KBM-7 (cell line): ENCODE measurements at regions not wholly inside any gene's neighbourhood (a gene's known extent, or its start where the extent isn't known, plus 50 kb on each side); places are given as distances from the start of the nearest gene placed in this dataset.

Source experiments
- DNase-seq: peaks from one replicate; pipeline ENCODE4 v3.0.0-alpha.2; 2015
- in situ Hi-C: fragments of 300-500 bp; cut with MboI; formaldehyde crosslinking; loops from 2 replicates; pipeline ENCODE4 v1.14.3; 2020; ENCODE audit warnings: low sequenced_read_pairs, low pct_unique_long_range_greater_than_20kb, mixed read lengths

DNA sequence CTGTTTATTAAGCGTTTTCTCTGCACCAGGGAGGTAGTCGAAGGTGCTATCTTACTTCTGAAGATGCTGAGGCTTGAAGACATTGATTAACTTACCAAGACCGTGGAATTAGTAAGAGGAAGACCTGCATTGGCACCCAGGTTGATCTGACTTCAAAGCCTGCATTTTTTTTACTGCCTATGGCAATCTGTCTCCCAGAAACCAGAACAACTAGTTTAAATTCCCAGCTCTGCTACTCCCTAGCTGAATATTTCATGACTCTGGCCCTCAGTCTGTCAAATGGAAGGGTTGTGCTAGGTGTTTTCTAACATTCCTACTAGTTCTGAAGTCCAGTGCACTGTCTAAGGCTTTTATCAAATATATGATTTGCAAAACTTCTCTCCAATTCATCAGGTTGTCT lies 52.0 kb upstream of the GRAMD1B start:
- DNase-seq, result no peak
- in situ Hi-C loops, result no loop called here

DNA sequence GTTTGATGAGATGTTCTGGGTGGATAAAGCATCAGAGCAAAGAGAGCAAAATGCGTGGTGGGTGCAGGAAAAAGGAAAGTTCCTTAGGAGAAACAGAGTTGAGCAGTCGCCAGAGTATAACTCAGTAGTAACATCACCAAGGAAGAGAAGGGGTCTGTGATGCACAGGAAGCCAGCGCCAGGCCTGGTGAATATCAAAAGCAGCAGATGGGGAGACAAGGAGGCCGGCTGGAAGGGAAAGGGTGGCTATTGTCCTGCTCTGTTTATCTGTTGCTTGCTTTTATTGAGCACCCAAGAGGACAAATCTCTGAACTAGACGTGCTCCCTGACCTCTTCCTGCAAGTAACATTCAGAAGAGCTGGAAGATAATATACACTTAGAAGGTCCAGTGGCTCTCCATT lies 52.7 kb upstream of the GRAMD1B start:
- in situ Hi-C loops, result no loop called here
- DNase-seq, result no peak

DNA sequence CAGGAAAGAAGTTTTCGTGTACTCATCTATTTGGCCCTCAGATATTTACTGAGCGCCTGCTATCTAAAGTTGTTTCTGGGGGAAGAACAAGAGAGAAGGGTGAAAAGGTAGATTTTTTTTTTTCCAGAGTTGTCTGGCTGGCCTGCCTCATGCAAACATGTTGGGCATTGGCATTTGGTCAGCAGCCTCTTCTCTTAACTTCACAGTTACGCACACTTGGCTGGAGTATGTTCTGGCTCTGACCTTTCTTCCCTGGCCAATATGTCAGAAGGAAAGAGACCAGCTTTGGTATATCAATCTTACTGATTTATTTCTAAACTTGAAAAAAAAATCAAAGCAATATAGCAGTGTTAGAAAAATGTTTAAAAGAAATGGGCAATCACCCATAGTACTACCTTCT lies 54.2 kb upstream of the GRAMD1B start:
- in situ Hi-C loops, result no loop called here

DNA sequence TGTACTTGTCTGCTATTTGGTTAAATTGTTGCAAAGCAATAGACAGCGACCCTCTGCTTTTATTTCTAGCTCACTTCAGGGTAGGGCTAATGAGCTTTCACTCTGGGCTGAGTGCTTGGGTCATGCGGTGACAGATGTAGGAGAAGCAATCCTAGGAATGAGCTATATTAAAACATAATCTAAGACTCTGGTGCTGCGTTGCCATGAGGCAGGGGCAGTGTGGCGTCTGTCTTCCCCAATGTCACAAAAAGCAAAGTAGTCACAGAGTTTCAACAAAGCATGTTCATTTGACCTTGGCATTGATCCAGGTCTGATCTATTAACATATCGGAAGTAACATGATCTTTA lies 55.5 kb upstream of the GRAMD1B start:
- in situ Hi-C loops, result no loop called here
- no peak for DNase-seq

More for the DNA sequence above, 54.2 kb upstream of the GRAMD1B start:
- no peak for DNase-seq

DNA sequence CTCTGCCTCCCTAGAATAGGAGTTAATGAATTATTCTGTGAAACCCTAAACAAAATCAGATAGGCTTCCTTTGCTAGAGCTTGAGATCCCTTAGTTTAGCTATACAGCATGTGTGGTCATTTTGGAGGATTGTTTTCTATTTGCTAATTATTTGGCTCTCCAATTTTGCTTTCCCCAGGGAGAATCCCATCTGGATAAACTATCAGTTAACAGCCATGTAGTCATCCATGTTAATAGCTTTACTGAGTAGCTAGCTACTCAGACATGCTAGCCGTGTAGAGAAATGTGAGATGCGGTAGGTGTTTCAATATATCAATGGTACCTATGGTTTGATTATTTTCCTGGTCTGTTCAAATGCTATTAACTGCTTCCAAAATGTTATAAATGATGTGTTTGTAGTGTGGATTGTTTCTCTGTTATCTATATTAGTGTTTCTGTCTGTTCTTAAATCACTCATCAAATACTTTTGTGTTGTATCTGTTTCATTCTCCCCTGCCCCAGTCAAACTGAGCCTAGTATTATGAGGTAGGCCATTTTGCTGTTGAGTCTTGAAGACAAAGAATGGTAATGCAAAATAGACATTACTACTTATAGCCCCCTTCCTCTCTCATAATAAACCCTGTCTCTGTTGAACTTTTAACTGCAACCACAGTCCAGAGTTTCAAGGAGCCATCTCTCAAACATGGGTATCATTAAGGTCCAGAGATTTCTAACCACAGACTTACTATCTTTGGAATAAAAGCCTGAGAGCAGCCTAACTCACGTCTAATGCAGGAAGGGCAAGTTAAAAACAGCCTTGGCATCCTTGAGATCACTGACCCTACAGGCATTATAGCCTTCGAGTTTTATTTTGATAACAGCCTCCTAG lies 56.1 kb upstream of the GRAMD1B start:
- no peak for DNase-seq
- in situ Hi-C loops, result no loop called here

DNA sequence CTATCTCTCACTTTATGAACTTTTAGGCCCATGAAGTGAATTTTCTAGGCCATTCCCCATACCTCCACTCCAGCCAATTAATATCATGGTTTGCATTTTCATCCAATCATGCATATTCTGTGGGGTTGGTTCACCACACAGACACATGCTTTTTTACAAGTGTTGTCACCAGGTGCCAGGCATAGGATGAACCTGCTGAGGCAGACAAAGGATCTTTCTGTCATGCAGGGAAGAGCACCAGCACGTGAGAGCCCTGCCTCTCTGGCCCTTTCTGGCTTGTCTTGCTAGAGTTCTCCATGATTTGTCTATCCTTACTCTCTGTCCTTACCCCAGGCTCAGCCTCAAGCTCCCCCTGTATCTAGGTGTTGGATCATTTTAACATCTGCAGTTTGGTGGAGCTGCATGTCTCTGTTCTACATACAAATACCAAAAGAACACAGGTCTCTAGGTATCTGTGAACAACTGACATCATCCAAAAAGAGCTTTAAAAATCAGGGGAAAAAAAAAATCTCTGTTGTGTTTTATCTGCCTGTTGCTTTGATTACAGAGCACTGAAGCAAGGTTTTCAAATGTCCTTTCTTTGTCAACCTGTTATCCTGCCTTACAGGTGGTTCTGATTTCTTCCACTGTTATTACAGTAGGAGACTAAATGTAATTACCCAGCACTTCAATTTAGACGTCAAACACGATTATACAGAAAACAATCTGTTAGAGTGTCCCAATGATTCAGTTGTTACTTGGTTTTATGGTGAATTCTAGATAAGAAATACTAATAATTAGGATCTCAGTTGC lies 58.4 kb upstream of the GRAMD1B start:
- in situ Hi-C loops, result no loop called here
- DNase-seq, result no peak

DNA sequence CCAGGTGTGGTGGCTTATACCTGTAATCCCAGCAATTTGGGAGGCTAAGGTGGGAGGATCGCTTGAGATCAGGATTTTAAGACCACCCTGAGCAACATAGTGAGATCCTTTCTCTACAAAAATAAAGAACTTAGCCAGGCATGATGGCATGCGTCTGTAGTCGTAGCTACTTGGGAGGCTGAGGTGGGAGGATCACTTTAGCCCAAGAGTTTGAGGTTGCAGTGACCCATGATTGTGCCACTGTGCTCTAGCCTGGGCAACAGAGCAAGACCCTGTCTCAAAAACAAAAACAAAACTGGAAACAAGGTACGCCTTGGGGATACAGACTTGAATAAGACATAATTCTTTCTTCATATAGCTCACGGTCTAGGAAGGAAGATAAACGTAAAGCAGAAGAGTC lies 63.1 kb upstream of the GRAMD1B start:
- in situ Hi-C loops, result no loop called here
- no peak for DNase-seq

DNA sequence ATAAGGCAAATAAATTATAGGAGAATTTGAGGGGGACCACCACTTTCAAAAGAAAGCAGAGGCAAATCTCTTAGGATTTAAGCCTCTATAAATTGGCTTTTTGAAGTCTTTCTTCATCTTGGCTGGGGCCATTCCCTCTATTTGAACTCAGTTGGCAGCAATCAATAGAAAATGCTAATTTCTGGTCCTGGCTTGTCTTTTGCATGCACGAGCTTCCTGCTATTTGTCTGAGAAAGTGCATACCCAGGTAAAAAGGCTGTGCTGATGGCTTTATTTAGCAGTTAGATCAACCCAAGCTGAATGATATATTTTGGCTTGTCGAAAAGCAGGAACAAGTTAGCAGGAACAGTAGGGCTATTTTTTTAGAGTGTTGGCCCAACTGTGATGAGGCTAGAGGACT lies 64.1 kb upstream of the GRAMD1B start:
- DNase-seq, result no peak
- in situ Hi-C loops, result no loop called here

DNA sequence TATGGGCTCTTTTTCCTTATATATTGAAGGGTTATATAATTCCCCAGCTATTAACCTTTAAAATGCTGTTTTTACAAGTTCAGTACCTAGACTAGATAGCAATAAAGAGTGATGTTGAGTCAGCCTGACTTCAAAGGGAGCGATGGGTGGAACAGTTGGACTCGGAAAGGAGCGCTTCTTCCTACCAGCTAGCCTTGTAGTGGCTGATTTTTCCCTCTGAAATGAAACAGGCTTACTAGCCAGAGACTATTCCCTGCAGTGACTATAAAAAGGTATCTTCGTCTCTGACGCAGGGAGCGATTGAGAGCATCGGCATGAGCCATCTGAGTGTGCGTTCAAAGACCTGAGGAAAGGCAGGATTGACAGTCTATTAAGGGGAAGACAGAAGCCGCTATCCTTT lies 66.0 kb upstream of the GRAMD1B start:
- in situ Hi-C loops, result no loop called here
- no peak for DNase-seq

DNA sequence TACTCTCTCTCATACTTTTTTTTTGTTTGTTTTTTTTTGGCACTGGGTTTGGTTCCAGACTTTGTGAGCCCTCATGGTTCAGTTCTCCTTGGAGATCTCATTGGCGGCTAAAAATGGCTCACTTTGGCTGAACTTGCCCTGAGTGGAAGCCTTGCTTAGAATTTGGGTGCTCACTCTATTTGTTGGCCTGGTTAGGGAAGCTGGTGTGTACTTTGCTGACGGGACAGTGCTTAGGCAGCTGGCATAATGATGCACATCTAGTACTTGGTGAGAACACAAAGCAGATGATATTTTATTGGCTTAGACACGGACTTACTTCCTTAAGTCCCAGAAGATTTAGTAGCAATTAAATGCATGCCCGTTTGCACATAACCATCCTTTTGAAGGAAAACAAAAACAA lies 66.5 kb upstream of the GRAMD1B start:
- in situ Hi-C loops, result no loop called here
- DNase-seq, result no peak

DNA sequence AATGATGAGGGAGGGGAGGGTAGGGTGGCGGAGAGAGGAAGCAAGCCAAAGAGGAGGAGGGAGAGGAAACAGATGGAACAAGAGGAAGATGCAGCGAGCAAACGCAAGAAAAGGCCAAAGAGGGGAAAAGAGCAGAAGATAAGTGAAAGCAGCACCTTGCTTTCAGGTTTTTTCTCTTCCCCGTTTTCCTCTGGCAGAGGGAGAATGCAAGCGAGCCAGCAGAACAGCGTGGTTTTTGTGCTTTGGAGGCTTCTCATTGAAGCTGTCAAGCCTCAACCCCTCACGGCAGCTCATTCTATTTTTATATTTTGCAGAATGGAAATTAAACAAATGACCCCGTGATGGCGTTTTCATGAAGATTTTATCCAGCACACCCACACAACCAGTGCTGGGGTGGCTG lies 67.1 kb upstream of the GRAMD1B start:
- peak; percentile 36 for DNase-seq

DNA sequence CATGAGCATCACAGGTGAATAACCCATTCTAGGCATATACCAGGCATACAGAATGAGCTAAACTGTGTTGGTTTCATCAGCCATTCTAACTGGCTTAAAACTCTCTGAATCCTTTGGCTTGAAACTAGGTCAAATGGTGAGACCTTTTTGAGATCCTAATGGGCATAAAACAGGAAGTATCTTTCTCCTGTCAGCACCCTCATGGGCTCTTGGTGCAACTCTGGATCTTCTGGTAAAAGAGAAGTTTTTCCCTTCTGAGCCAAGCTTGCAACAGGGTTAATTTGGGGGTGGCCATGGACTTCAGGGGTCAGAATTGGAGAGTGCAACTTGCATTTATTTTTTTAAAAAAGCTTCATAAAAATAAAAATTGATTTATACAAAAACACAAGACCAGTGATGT lies 67.9 kb upstream of the GRAMD1B start:
- DNase-seq, result no peak
- in situ Hi-C loops, result no loop called here

More for the DNA sequence above, 67.1 kb upstream of the GRAMD1B start:
- in situ Hi-C loops, result no loop called here

DNA sequence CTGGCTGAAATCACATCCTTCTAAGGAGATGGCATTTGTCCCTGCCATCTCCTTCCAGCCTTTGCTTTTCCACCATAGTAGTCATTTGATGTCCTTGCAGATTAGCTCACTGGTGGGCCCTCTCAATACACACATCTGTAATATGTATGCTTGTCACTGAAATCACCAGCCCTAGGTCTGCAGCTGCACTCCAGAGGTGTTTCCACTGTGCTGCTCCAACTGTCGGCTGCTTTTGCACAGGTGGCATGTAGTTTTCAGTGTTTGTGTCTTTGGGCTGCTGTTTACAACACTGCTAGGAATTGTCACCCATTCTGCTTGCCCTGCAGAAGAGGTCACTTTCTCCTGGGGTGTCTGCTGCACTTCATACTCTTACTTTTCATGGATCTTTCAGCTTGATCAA lies 69.0 kb upstream of the GRAMD1B start:
- no peak for DNase-seq
- in situ Hi-C loops, result no loop called here

DNA sequence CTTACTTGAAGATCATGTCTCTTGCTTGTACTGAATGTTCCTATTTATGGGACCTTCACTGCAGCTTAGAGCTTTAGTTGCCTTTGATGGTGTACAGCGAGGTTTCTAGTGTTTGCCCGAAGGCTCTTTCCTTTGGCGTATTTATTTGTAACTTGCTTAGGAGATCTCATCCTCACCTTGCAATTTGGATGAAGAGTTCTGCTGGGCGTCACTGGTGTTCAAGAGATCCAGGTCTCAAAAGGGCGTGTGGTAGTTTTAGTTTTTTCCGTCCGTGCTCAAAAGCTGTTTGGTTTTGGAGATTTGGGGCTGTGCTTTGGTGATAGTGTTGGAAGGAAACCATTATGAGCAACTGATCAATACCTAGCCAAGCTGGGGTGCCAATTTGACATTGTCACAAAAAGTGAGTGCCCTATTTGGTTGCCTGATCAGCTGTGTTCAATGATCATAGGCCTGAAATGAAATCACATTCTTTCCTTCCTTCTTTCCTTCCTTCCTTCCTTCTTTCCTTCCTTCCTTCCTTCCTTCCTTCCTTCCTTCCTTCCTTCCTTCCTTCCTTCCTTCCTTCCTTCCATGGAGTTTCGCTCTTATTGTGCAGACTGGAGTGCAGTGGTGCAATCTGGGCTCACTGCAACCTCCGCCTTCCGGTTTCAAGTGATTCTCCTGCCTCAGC lies 69.7 kb upstream of the GRAMD1B start:
- no peak for DNase-seq
- in situ Hi-C loops, result no loop called here

DNA sequence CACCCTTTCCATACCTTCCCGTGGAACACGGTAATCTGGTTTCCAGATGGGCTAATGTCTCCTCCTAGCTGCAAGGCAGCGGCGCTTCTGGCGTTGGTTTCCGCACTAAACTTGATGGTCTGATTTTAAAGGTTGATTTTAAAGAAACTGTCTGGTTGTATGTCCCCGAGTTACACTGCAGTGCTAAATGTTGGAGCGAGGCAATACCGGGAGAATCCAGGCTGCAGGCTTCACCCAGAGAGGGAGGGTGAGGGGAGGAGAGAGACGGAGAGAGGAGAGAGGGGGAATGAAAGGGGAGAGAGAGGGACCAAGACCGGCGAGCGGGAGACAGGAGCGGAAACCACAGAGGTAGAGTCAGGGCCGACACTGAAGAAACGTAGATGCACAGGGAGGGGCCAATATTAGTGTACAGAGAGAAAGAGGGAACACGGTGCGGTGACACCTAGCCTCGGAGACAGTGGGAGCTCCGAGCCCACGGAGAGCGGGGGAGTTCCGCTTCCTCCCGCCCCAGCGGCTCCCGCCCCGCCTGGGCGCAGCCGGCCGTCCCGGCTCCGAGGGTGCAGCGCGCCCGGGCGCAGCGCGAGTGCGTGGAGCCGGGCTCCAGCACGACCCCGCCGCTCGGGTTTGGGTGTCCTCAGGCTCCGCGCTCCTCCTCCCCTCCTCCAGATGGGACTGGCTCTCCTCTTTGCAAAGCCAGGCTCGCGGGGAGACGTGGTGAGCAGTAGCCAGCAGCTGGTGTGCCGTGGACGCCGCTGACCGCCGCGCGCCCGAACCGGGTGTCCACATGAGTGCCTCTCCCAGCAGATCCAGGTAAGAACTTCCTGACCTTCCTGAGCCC lies 71.9 kb upstream of the GRAMD1B start:
- DNase-seq, result no peak
- in situ Hi-C loops, result no loop called here

DNA sequence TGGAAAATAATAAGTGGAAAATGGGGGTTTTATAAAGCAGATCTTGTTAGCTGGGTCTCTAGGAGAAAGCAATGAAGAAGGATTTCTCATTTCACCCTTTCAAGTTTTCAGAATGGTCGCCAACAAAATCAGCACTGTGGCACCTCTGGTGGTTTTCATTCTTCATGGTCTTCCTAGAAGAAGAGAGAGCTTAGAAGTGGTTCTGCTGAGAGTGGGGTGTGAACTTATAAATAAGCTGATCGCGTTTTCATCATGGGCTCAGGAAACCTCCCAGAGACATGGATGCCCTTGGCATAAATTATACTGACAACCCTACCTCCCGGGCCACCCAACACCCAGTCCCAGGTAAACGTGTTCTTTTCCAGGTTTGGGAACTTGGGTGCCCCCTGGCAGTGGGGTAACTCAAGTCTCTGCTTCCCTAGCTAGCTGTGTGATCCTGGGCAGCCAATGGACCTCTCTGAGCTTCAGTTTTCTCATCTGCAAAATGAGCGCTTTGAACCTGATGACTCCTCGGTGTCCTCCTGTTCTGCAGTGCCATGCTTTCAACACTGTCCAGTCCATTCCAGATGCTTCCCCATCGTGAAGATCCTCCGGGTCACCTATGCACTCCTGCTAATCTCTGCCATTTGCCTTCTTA lies 72.6 kb upstream of the GRAMD1B start:
- DNase-seq, result no peak

DNA sequence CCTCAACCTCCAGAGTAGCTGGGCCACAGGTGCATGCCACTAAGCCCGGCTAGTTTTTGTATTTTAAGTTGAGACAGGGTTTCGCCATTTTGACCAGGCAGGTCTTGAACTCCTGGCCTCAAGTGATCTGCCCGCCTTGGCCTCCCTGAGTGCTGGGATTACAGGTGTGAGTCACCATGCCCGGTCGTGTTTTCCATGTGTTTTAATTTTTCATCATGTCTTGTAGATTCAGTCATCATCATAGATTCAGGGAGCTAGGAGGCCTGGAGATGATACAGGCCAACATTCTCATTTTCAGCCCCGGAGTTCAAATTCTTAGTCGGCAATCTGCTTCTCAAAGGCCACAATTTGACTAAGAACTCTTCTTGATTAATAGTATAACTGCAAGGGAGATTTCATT lies 73.5 kb upstream of the GRAMD1B start:
- no peak for DNase-seq
- in situ Hi-C loops, result no loop called here

More for the DNA sequence above, 72.6 kb upstream of the GRAMD1B start:
- in situ Hi-C loops, result no loop called here

DNA sequence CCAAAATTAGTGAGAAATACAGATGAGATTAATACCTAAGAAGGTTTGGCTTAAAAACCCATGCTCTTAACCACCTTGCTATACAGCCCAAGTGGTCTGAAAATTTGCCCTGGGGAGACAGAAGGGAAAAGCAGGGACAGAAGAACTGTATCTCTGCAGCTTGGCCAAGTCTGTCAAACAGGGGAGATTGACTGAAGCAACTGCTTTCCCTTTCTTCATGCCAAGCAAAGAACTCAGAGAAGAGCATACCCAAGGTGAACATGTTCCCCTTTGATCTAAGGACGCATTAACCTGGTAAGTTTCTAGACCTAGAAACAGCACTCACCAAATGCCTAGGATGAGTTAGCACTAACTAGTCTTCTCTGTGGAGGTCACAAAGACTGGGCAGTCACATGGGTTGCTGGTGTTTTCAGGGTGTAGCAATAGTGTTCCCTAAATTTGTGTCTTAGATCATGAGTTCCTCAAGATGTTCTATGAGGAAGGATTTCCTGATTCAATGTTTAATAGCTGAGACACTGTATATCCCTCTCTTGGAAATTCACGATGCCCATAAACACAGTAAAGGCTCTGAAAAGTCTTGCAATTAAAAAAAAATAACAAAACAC lies 75.6 kb upstream of the GRAMD1B start:
- no peak for DNase-seq
- in situ Hi-C loops, result no loop called here
